ENCODE measurements at regions not wholly inside any gene's neighbourhood (a gene's known extent, or its start where the extent isn't known, plus 50 kb on each side); places are given as distances from the start of the nearest gene placed in this dataset.
"Not testable (repeated sequence)": the region's sequence is repeated elsewhere in the genome, so short reads cannot be mapped to it uniquely, and the experiment has no call there.

DNA sequence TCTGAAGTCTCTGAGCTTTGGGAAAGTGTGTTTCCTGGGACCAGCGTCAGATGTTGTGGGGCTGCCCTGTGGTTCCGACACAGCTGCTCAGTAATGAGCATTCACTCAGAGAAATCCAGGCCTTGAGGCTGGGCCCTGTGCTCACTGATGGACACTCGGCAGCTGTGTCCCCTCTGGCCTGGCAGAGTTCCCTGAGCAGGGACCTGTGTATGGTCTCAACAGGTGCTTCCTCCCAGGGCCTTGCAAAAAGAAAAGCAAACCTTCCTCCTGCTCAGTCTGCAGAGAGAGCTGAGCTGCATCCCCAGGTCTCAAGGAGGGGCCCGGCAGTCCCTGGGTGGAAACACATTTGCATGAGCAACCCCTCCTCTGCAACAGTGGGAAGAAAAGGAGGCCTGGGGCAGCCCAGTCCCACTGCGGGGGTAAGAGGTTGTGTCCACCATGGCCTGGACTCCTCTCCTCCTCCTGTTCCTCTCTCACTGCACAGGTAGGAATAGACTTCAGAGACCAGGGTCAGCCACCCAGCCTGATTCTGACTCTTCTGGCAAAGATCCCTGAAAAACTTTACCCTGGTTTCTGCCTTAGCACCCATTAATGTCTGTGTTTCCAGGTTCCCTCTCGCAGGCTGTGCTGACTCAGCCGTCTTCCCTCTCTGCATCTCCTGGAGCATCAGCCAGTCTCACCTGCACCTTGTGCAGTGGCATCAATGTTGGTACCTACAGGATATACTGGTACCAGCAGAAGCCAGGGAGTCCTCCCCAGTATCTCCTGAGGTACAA lies 131.2 kb downstream of the VPREB1 start:
- H3K4me3 ChIP-seq (replicated peaks; ENCODE audit: low read depth, low read length) = no peak overlapping the region
- DNase-seq (ENCODE audit: extremely low read depth, low read depth) = no peak
- TF ChIP-seq CTCF (IDR thresholded peaks at IDR 0.05; ENCODE audit: low read depth, low read length, missing control alignments) = no peak

GRCh38 chr22:22376352-22376706 lies 131.7 kb downstream of the VPREB1 start:
- no peak overlapping the region for H3K4me3 ChIP-seq (replicated peaks; ENCODE audit: low read depth, low read length)
- DNase-seq (ENCODE audit: extremely low read depth, low read depth) = no peak
- TF ChIP-seq CTCF (IDR thresholded peaks at IDR 0.05; ENCODE audit: low read depth, low read length, missing control alignments) = no peak

GRCh38 chr22:22376884-22377283 lies 131.7 kb downstream of the ZNF280B start:
- not testable (repeated sequence) for DNase-seq (ENCODE audit: extremely low read depth, low read depth); H3K4me3 ChIP-seq (replicated peaks; ENCODE audit: low read depth, low read length)

GRCh38 chr22:22377335-22377734 lies 131.2 kb downstream of the ZNF280B start:
- no peak for DNase-seq (ENCODE audit: extremely low read depth, low read depth)
- no peak for TF ChIP-seq CTCF (IDR thresholded peaks at IDR 0.05; ENCODE audit: low read depth, low read length, missing control alignments)
- no peak overlapping the region for H3K4me3 ChIP-seq (replicated peaks; ENCODE audit: low read depth, low read length)

- H3K4me3 ChIP-seq (replicated peaks; ENCODE audit: low read depth, low read length) = no peak overlapping the region
- no peak for TF ChIP-seq CTCF (IDR thresholded peaks at IDR 0.05; ENCODE audit: low read depth, low read length, missing control alignments)
- DNase-seq (ENCODE audit: extremely low read depth, low read depth) = no peak
Measured at GRCh38 chr22:22378446-22379415, 129.8 kb downstream of the ZNF280B start.

- no peak for TF ChIP-seq CTCF (IDR thresholded peaks at IDR 0.05; ENCODE audit: low read depth, low read length, missing control alignments)
- DNase-seq (ENCODE audit: extremely low read depth, low read depth) = no peak
- no peak overlapping the region for H3K4me3 ChIP-seq (replicated peaks; ENCODE audit: low read depth, low read length)
Measured at GRCh38 chr22:22380098-22381030, 128.2 kb downstream of the ZNF280B start.

GRCh38 chr22:22381292-22381691 lies 127.2 kb downstream of the ZNF280B start:
- not testable (repeated sequence) for DNase-seq (ENCODE audit: extremely low read depth, low read depth); H3K4me3 ChIP-seq (replicated peaks; ENCODE audit: low read depth, low read length)
